NT2/D1 (cell line): ENCODE measurements at regions not wholly inside any gene's neighbourhood (a gene's known extent, or its start where the extent isn't known, plus 50 kb on each side); places are given as distances from the start of the nearest gene placed in this dataset.

ENCODE experiments used
- DNase-seq: peaks from one replicate; pipeline ENCODE4 v3.0.0-alpha.2; 2011; ENCODE audit warnings: low read depth, low spot score
- H3K27me3 ChIP-seq: 2 replicates; pipeline ENCODE4 v1.6.0; 2011; ENCODE audit warnings: mild to moderate bottlenecking; ENCODE audit not compliant: insufficient read length, insufficient read depth
- H3K36me3 ChIP-seq: 2 replicates; pipeline ENCODE4 v1.6.1; 2011; ENCODE audit warnings: mild to moderate bottlenecking, low read length, mixed read lengths; ENCODE audit not compliant: insufficient read depth, insufficient read length
- H3K4me1 ChIP-seq: 2 replicates; pipeline ENCODE4 v1.5.1; 2011; ENCODE audit not compliant: insufficient read depth, insufficient read length
- H3K4me3 ChIP-seq: 2 replicates; pipeline ENCODE4 v1.5.1; 2011; ENCODE audit warnings: low read depth; ENCODE audit not compliant: insufficient read length
- H3K9ac ChIP-seq: 2 replicates; pipeline ENCODE4 v1.6.0; 2011; ENCODE audit warnings: low read depth; ENCODE audit not compliant: insufficient read length
- H3K9me3 ChIP-seq: 2 replicates; pipeline ENCODE4 v1.5.1; 2011; ENCODE audit warnings: mild to moderate bottlenecking, low read length; ENCODE audit not compliant: insufficient read depth
- SUZ12 ChIP-seq: IDR thresholded peaks from 2 replicates; pipeline ENCODE4 v1.6.1; 2011; ENCODE audit not compliant: insufficient read length, insufficient read depth; ENCODE audit errors: extremely low read depth
- YY1 ChIP-seq: IDR thresholded peaks from 2 replicates; pipeline ENCODE4 v1.6.1; 2011; ENCODE audit not compliant: insufficient read length, insufficient read depth
- ZNF274 ChIP-seq: IDR thresholded peaks from 2 replicates; pipeline ENCODE4 v1.6.1; 2011; ENCODE audit warnings: mild to moderate bottlenecking, low read depth, low read length

- Histone ChIP-seq H3K9ac (no peak overlapping the region), H3K27me3 (no peaks in the 10 kb centered on the region), H3K36me3 (no peaks in the 10 kb centered on the region), H3K4me1 (no peaks in the 10 kb centered on the region), H3K4me3 (no peak overlapping the region), H3K9me3 (no peaks in the 10 kb centered on the region)
- no peak for TF ChIP-seq ZNF274
- no peak for TF ChIP-seq SUZ12
- TF ChIP-seq YY1: no peak
- DNase-seq: no peak
Observed at GRCh38 chr2:208819190-208819589, 412.6 kb downstream of the PTH2R start.

GRCh38 chr2:208820014-208820688 lies 413.6 kb downstream of the PTH2R start:
- DNase-seq: no peak
- Histone ChIP-seq H3K9ac (no peak overlapping the region), H3K36me3 (no peaks in the 10 kb centered on the region), H3K4me3 (no peak overlapping the region), H3K9me3 (no peaks in the 10 kb centered on the region), H3K4me1 (no peaks in the 10 kb centered on the region), H3K27me3 (no peaks in the 10 kb centered on the region)
- TF ChIP-seq YY1 (no peak), ZNF274 (no peak), SUZ12 (no peak)

GRCh38 chr2:208827109-208827508 lies 420.5 kb downstream of the PTH2R start:
- H3K4me3 ChIP-seq: no peak overlapping the region

GRCh38 chr2:208827549-208828221 lies 421.1 kb downstream of the PTH2R start:
- Histone ChIP-seq H3K9ac (no peak overlapping the region), H3K9me3 (no peaks in the 10 kb centered on the region; the same call in 1 of the 2 replicates), H3K36me3 (no peaks in the 10 kb centered on the region), H3K4me1 (no peaks in the 10 kb centered on the region), H3K4me3 (no peak overlapping the region), H3K27me3 (no peaks in the 10 kb centered on the region)
- TF ChIP-seq YY1 (no peak), SUZ12 (no peak), ZNF274 (no peak)
- DNase-seq: no peak

More at GRCh38 chr2:208827109-208827508, 420.5 kb downstream of the PTH2R start:
- no peak for TF ChIP-seq YY1
- TF ChIP-seq ZNF274: no peak
- no peak for TF ChIP-seq SUZ12
- no peak for DNase-seq
- no peak overlapping the region for H3K9ac ChIP-seq
- no peaks in the 10 kb centered on the region for H3K4me1 ChIP-seq
- H3K36me3 ChIP-seq: no peaks in the 10 kb centered on the region
- H3K27me3 ChIP-seq: no peaks in the 10 kb centered on the region
- H3K9me3 ChIP-seq: no peaks in the 10 kb centered on the region; the same call in 1 of the 2 replicates

GRCh38 chr2:208830203-208830602 lies 423.6 kb downstream of the PTH2R start:
- no peaks in the 10 kb centered on the region for H3K27me3 ChIP-seq
- DNase-seq: no peak
- no peak overlapping the region for H3K4me3 ChIP-seq
- no peak overlapping the region for H3K9ac ChIP-seq
- TF ChIP-seq YY1 (no peak), SUZ12 (no peak)
- H3K9me3 ChIP-seq: no peaks in the 10 kb centered on the region; the same call in 1 of the 2 replicates
- no peaks in the 10 kb centered on the region for H3K4me1 ChIP-seq
- H3K36me3 ChIP-seq: no peaks in the 10 kb centered on the region

- no peak for TF ChIP-seq SUZ12
- TF ChIP-seq YY1: no peak
- TF ChIP-seq ZNF274: no peak
- peaks cover 27% of the 10 kb centered on the region for H3K9me3 ChIP-seq
- H3K4me1 ChIP-seq: no peaks in the 10 kb centered on the region
- H3K27me3 ChIP-seq: no peaks in the 10 kb centered on the region
- no peak overlapping the region for H3K9ac ChIP-seq
- no peaks in the 10 kb centered on the region for H3K36me3 ChIP-seq
- no peak overlapping the region for H3K4me3 ChIP-seq
- DNase-seq: no peak
Observed at GRCh38 chr2:208847651-208848050, 441.1 kb downstream of the PTH2R start.

GRCh38 chr2:208854717-208855116 lies 448.1 kb downstream of the PTH2R start:
- Histone ChIP-seq H3K4me1 (no peaks in the 10 kb centered on the region), H3K27me3 (no peaks in the 10 kb centered on the region), H3K9me3 (peaks cover 20% of the 10 kb centered on the region), H3K36me3 (no peaks in the 10 kb centered on the region), H3K9ac (no peak overlapping the region), H3K4me3 (no peak overlapping the region)
- TF ChIP-seq YY1 (no peak), SUZ12 (no peak), ZNF274 (no peak)
- no peak for DNase-seq
